ENCODE measurements at regions not wholly inside any gene's neighbourhood (a gene's known extent, or its start where the extent isn't known, plus 50 kb on each side); places are given as distances from the start of the nearest gene placed in this dataset.

DNA sequence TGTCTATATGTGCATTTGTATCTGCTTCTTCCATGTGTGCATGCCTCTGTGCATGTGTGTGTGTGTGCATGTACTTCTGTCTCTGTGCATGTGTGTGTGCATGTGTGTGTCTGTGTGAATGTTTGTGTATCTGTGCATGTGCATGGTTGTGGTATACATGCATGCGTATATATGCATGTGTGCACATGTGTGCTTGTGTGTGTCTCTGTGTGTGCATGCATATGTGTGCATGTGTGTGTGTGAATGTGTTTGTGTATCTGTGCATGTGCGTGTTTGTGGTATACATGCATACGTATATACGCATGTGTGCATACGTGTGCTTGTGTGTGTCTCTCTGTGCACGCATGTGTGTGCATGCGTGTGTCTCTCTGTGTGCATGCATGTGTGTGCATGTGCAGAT, 363.2 kb upstream of the SFSWAP start:
- CTCF ChIA-PET: no interaction called here
- Histone ChIP-seq H3K27ac (ENCODE audit: insufficient read depth, low read length) (no peak overlapping the region), H3K4ac (ENCODE audit: low read depth, low read length) (no peak overlapping the region), H3K9me3 (ENCODE audit: control insufficient read depth, insufficient read depth, low read length) (peaks cover 41% of the 10 kb centered on the region; the same call in 1 of the 2 replicates), H2AK5ac (ENCODE audit: low read depth, low read length) (no peak overlapping the region), H4K20me1 (ENCODE audit: insufficient read depth, low read length) (no peaks in the 10 kb centered on the region), H3K23ac (ENCODE audit: low read depth, low read length) (no peak overlapping the region), H4K5ac (ENCODE audit: low read depth, low read length) (no peak overlapping the region), H2BK120ac (ENCODE audit: low read depth, low read length) (no peak overlapping the region), H3K79me1 (ENCODE audit: low read depth in 1 of 2, low read length in 2 of 2) (no peaks in the 10 kb centered on the region), H2AK9ac (replicated peaks; ENCODE audit: low read depth, low read length, poor library complexity) (no peak overlapping the region), H4K91ac (ENCODE audit: insufficient read depth, low read depth, low read length) (no peak overlapping the region), H3K27me3 (ENCODE audit: control insufficient read depth, insufficient read depth, low read length) (no peaks in the 10 kb centered on the region), H3K4me1 (ENCODE audit: control insufficient read depth, insufficient read depth, low read length) (no peaks in the 10 kb centered on the region), H2BK15ac (ENCODE audit: low read depth, low read length) (no peak overlapping the region), H2BK20ac (ENCODE audit: low read depth, low read length) (no peak overlapping the region), H3K4me2 (ENCODE audit: low read depth, low read length) (no peak overlapping the region), H2BK5ac (ENCODE audit: low read depth, low read length, poor library complexity, severe bottlenecking) (no peak overlapping the region), H3K56ac (ENCODE audit: extremely low read depth, insufficient read depth, low read length) (no peak overlapping the region), H3K36me3 (ENCODE audit: control insufficient read depth, insufficient read depth, low read length) (no peaks in the 10 kb centered on the region), H3K18ac (ENCODE audit: low read depth, low read length) (no peak overlapping the region), H4K8ac (ENCODE audit: low read depth in 2 of 2, low read length in 2 of 2) (no peak overlapping the region), H3K9me1 (ENCODE audit: insufficient read depth, low read length) (no peaks in the 10 kb centered on the region), H3K4me3 (ENCODE audit: insufficient read depth, low read depth, low read length) (no peak overlapping the region), H3K14ac (replicated peaks; ENCODE audit: low read depth, low read length) (no peak overlapping the region), H2AFZ (replicated peaks; ENCODE audit: low read length, poor library complexity) (no peak overlapping the region), H3K9ac (ENCODE audit: low read depth, low read length) (no peak overlapping the region)
- in situ Hi-C loops (cut with MboI; ENCODE audit: low sequenced_read_pairs) (no loop called here), dilution Hi-C loops (cut with HindIII; ENCODE audit: low sequenced_read_pairs, unreplicated experiment) (no loop called here), intact Hi-C loops (cut with micrococcal nuclease) (no loop called here)
- ATAC-seq (ENCODE audit: low read depth) (no peak), DNase-seq (no peak)
- BruUV-seq (replicated peaks): no TSS peak
- 83% methylated on average over 1 of the region's 7 CpGs; no CpG with 5 or more reads in 1 of the 2 experiments for WGBS, 2 experiments (ENCODE audit: extremely low coverage in 2 of 2, insufficient read length in 1 of 2)
- POLR2A ChIA-PET (ENCODE audit: unreplicated experiment): no interaction called here
- TF ChIP-seq MAZ (IDR thresholded peaks at IDR 0.05; ENCODE audit: borderline replicate concordance, low read depth, low read length): no peak
- TF ChIP-seq RAD21 (IDR thresholded peaks at IDR 0.05; ENCODE audit: low read length): no peak
- no peak for TF ChIP-seq MAFK (IDR thresholded peaks at IDR 0.05; ENCODE audit: low read depth, low read length)
- no peak for TF ChIP-seq RCOR1 (IDR thresholded peaks at IDR 0.05; ENCODE audit: insufficient replicate concordance, low read length)
- TF ChIP-seq RFX5 (IDR thresholded peaks at IDR 0.05; ENCODE audit: low read depth, low read length): no peak
- TF ChIP-seq SMC3 (IDR thresholded peaks at IDR 0.05; ENCODE audit: low read depth, low read length): no peak
- no peak for TF ChIP-seq CEBPB (IDR thresholded peaks at IDR 0.05; ENCODE audit: low read depth, low read length)
- no peak for TF ChIP-seq NFE2L2 (IDR thresholded peaks at IDR 0.05; ENCODE audit: low read depth, low read length)
- no peak for TF ChIP-seq ELK1 (IDR thresholded peaks at IDR 0.05; ENCODE audit: borderline replicate concordance, low read depth, low read length)
- TF ChIP-seq, protein P1, sequence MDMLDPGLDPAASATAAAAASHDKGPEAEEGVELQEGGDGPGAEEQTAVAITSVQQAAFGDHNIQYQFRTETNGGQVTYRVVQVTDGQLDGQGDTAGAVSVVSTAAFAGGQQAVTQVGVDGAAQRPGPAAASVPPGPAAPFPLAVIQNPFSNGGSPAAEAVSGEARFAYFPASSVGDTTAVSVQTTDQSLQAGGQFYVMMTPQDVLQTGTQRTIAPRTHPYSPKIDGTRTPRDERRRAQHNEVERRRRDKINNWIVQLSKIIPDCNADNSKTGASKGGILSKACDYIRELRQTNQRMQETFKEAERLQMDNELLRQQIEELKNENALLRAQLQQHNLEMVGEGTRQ (IDR thresholded peaks at IDR 0.05; ENCODE audit: low read depth, low read length): no peak

Data from IMR-90 (cell line).